Activated naive CD4-positive, alpha-beta T cell treated with anti-CD3 and anti-CD28 coated beads, Interleukin-2, amount 50 U/mL, for 24 hours (primary cell): ENCODE measurements at regions not wholly inside any gene's neighbourhood (a gene's known extent, or its start where the extent isn't known, plus 50 kb on each side); places are given as distances from the start of the nearest gene placed in this dataset.

Experiments
- H3K27ac Mint-ChIP-seq: one replicate; pipeline ENCODE4 v1.8.0; 2021; ENCODE audit warnings: mild to moderate bottlenecking, mixed read lengths
- H3K27me3 Mint-ChIP-seq: one replicate; pipeline ENCODE4 v1.8.0; 2021; ENCODE audit warnings: mixed read lengths
- H3K36me3 Mint-ChIP-seq: one replicate; pipeline ENCODE4 v1.8.0; 2021; ENCODE audit warnings: mixed read lengths
- H3K4me1 Mint-ChIP-seq: one replicate; pipeline ENCODE4 v1.8.0; 2021; ENCODE audit warnings: mixed read lengths
- H3K4me3 Mint-ChIP-seq: one replicate; pipeline ENCODE4 v1.8.0; 2021; ENCODE audit warnings: mild to moderate bottlenecking, mixed read lengths
- H3K9me3 Mint-ChIP-seq: one replicate; pipeline ENCODE4 v1.8.0; 2021; ENCODE audit warnings: mixed read lengths

DNA sequence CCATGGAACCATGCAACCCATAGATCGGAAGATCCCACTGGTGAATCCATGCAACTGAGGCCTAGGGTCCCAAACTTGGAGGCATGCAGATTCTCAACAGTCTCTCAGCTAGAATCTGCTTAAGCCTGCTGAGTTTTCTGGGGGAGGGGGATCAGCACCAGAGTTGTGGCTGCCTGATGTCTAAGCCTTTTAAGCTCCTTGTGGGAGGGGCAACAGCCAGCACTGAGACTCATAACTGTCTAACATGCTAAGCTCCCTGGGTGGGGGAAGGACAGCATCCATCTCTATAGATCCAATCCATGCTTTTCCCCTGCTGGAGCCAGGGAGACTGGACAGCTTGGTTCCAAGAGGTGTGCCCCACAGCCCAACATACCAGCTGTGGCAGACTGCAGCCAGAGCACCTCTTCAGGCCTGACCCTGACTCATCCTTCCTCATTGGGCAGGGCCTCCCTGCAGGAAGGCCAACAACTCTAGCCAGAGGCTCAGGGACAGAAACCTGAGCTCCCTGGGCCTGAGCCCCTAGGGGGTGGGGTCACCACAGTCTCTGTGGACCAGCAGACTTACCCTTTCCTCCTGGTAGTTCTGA is 300.1 kb upstream of the SLC7A11 start:
- H3K4me3 Mint-ChIP-seq: no peak overlapping the region

DNA sequence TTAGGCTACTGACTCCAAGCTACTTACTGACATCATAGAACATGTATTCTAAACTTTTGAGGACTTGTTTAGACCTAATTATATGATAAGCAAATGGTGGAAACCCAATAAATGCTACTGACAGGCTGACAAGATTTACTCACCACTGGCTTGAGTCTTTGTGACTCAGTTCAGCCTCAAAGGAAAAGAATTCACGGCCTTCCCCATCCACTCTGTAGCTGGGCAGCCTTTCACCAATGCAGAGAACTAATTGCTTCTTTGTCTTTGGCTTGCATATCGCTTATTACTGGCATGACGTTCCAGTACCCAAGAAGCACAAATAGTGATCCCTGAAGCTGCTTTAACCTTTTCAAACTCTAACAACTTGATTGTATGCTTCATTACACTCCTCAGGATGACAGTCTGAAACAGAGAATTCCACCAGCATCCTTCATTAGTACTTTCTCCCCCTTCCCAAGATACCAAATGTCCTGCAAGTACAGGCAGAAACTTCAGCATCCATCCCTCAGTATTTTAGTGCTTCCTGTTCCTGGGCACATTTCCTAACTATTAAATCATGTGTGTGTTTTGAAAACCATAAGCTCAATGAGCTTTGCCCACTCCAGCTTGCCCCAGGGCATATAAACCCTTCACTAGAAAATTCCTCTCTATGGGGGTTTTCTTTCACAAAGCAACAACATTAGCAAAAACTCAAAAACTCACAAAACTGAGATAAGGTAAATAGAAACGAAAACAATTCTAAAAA is 298.1 kb upstream of the SLC7A11 start:
- H3K4me1 Mint-ChIP-seq: no peaks in the 10 kb centered on the region
- no peak overlapping the region for H3K27ac Mint-ChIP-seq
- H3K4me3 Mint-ChIP-seq: no peak overlapping the region
- no peaks in the 10 kb centered on the region for H3K27me3 Mint-ChIP-seq
- peaks cover 16% of the 10 kb centered on the region for H3K9me3 Mint-ChIP-seq
- H3K36me3 Mint-ChIP-seq: no peaks in the 10 kb centered on the region

More for the DNA sequence above, 300.1 kb upstream of the SLC7A11 start:
- H3K27ac Mint-ChIP-seq: no peak overlapping the region
- no peaks in the 10 kb centered on the region for H3K4me1 Mint-ChIP-seq
- H3K9me3 Mint-ChIP-seq: peaks cover 11% of the 10 kb centered on the region
- no peaks in the 10 kb centered on the region for H3K27me3 Mint-ChIP-seq
- H3K36me3 Mint-ChIP-seq: no peaks in the 10 kb centered on the region

DNA sequence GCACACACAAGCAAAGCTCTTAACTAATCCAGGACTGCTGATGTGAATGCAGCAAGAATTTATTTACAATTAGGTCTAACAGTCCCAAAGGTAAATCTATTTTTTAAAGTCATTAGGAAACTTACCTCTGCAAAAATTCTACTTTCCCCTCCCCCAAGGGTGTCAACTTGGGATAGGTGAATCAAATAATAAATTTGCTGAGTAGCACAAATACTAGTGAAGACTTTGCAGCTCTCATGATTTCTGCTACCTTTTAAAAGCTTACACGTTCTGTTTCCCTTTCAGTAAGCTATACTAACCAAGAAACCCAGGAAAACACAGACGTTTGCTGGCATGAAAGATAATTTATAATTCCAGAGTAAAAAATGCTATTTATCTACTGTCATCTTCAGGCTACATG is 296.6 kb upstream of the SLC7A11 start:
- Mint-ChIP-seq H3K4me1 (no peaks in the 10 kb centered on the region), H3K27ac (no peak overlapping the region), H3K4me3 (no peak overlapping the region), H3K9me3 (peaks cover 13% of the 10 kb centered on the region), H3K27me3 (no peaks in the 10 kb centered on the region), H3K36me3 (no peaks in the 10 kb centered on the region)

DNA sequence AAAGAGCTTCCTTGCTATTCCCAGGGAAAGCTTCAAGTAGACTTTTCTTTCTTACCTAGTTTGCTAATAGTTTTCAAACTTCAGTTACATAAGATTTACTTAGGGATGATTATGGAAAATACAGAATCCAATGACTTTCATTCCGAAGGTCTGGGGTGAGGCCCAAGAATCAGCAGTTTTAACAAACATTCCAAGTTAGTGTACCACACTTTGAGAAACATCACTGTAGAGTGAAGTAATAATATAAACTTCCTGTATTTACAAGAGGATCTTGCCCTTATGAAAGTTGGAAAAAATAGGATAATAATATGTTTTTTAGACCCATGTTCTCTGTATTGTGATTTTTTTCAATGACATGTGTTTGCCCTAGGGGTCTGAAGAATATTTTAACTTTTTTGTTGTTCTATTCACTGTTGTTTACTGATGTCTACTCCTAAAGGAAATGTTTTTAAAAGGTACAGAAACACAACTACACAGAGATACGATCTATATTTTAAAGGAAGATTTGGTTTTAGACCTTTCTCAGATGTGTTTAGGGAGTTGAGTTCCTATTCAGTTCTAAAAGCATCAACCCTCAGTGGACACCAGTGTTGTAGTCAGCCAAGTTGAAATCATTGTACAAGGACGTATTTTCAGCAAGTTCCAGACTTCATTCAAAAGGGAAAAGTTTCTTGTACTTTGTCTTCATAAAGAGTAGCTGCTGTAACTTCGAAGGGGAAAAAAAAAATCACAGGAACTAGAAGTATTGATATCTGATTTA is 295.8 kb upstream of the SLC7A11 start:
- H3K4me3 Mint-ChIP-seq: no peak overlapping the region
- peaks cover 16% of the 10 kb centered on the region for H3K9me3 Mint-ChIP-seq
- H3K27ac Mint-ChIP-seq: no peak overlapping the region
- no peaks in the 10 kb centered on the region for H3K27me3 Mint-ChIP-seq
- no peaks in the 10 kb centered on the region for H3K36me3 Mint-ChIP-seq
- no peaks in the 10 kb centered on the region for H3K4me1 Mint-ChIP-seq

DNA sequence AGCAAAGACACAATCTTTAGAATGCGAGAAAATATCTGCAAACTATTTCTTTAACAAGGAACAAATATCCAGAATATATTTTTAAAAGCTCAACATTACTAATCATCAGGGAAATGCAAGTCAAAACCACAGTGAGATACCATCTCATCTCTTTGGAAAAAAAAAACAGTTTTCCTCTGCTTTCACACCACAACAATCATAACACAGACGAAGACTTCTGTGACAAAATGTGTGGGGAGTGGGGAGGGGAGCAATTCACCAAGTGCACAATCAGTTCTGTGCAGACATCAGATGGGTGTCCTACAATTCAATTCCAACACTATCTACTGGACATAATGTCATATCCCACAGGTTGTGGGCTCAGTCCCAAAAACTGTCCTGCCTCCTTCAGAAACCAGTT is 293.2 kb upstream of the SLC7A11 start:
- H3K36me3 Mint-ChIP-seq: peaks cover 1% of the 10 kb centered on the region
- H3K27ac Mint-ChIP-seq: no peak overlapping the region
- H3K9me3 Mint-ChIP-seq: peaks cover 27% of the 10 kb centered on the region
- H3K27me3 Mint-ChIP-seq: no peaks in the 10 kb centered on the region
- H3K4me1 Mint-ChIP-seq: no peaks in the 10 kb centered on the region
- H3K4me3 Mint-ChIP-seq: no peak overlapping the region

DNA sequence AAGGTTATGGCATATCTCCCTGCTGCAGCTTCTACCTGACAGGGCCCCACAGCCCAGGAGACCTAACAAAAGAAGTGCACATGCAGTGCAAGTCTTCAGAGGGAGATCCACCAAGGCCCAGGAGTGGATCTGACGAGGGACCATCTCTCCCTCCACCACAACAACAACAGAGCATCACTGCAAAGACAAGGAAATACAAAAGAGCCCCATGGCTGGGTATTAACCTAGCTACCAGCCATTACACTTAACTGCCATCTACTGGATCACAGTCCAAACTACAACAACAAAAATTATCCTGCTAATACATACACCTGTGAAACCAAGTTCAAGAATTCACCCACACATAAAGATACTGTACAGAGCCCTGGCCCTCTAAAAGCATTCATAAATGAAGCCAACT is 280.2 kb upstream of the SLC7A11 start:
- Mint-ChIP-seq H3K27ac (no peak overlapping the region), H3K27me3 (no peaks in the 10 kb centered on the region), H3K9me3 (peaks cover 16% of the 10 kb centered on the region), H3K4me3 (no peak overlapping the region), H3K4me1 (no peaks in the 10 kb centered on the region), H3K36me3 (no peaks in the 10 kb centered on the region)

DNA sequence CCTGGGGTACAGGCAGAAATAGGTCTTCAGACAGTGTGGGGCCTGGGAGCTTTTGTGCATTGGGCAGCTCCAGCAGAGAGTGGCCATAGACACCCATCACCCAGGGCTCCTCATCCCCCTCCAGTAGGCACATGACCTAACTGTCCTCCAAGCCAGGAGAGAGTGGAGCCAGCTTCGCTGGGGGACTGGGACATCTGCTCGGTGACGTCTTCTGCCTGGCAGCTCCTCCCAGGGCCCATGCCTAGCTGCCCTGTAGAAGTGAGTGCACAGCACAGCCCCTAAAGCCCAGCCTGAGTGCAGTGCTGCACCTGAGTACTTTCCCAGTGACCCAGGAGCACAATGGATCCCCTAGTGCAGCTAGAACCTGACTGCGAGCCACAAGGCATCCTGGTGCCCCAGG is 279.7 kb upstream of the SLC7A11 start:
- no peaks in the 10 kb centered on the region for H3K27me3 Mint-ChIP-seq
- no peaks in the 10 kb centered on the region for H3K4me1 Mint-ChIP-seq
- no peak overlapping the region for H3K4me3 Mint-ChIP-seq
- no peak overlapping the region for H3K27ac Mint-ChIP-seq
- H3K9me3 Mint-ChIP-seq: peaks cover 16% of the 10 kb centered on the region
- no peaks in the 10 kb centered on the region for H3K36me3 Mint-ChIP-seq

DNA sequence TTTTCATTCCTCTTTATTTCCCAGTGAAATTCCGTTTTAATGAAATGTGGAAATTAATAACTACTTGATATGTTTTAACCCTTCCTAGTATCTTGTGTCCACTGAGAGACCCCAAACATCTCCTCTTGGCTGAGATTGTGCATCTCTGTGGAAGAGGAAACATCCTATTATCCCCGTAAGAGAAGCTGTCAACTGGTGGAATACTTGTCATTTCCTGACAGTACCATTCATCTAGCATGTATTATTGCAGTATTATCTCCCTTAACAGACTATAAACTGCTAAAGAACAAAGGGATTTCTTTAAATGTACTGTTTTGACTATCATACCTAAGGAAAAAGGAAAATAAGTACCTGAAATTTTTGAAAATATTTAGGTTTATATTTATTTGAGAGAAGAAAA is 277.3 kb upstream of the SLC7A11 start:
- H3K9me3 Mint-ChIP-seq: peaks cover 8% of the 10 kb centered on the region
- no peaks in the 10 kb centered on the region for H3K27me3 Mint-ChIP-seq
- no peak overlapping the region for H3K4me3 Mint-ChIP-seq
- H3K27ac Mint-ChIP-seq: no peak overlapping the region
- no peaks in the 10 kb centered on the region for H3K36me3 Mint-ChIP-seq
- no peaks in the 10 kb centered on the region for H3K4me1 Mint-ChIP-seq

DNA sequence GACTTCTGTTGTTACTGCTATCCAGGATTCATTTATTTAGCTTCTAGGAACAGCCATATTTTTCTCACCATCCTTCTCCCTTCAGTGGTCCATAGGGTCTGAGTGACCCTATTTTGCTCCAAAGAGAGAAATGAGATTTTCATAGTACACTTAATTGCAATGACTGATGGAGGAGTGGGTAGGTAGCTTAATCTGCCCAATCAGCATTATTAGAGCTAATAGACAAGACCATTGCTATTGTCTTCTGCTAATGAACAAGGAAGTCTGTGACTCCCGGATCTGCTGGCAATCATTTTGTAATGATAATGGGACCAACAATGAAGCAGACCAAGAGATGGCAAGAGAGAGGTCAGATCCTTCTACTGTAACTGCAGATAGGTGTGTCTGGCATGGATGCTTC is 271.4 kb upstream of the SLC7A11 start:
- H3K4me1 Mint-ChIP-seq: no peaks in the 10 kb centered on the region

DNA sequence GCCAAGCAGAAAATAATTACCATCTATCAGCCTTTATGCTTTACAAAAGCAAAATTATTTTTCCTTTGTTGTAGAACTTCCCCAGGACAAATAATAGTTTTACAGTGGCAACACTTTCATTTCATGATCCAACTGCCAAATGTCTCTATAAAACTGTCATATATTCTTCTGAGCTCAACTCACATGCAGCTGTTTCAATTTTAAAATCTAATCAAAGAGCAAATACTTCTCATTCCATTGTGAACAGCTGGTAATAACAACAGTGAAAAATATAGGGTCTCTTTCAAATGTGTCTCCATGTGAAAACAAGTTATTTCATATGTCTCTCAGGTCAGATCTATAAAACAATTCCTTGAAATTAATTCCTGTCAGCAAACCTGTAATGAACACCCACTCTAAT is 270.6 kb upstream of the SLC7A11 start:
- Mint-ChIP-seq H3K27me3 (no peaks in the 10 kb centered on the region), H3K27ac (no peak overlapping the region), H3K36me3 (no peaks in the 10 kb centered on the region), H3K9me3 (no peaks in the 10 kb centered on the region), H3K4me1 (no peaks in the 10 kb centered on the region), H3K4me3 (no peak overlapping the region)

More for the DNA sequence above, 271.4 kb upstream of the SLC7A11 start:
- H3K4me3 Mint-ChIP-seq: no peak overlapping the region
- peaks cover under 1% of the 10 kb centered on the region for H3K9me3 Mint-ChIP-seq
- H3K27ac Mint-ChIP-seq: no peak overlapping the region
- no peaks in the 10 kb centered on the region for H3K36me3 Mint-ChIP-seq
- H3K27me3 Mint-ChIP-seq: no peaks in the 10 kb centered on the region

DNA sequence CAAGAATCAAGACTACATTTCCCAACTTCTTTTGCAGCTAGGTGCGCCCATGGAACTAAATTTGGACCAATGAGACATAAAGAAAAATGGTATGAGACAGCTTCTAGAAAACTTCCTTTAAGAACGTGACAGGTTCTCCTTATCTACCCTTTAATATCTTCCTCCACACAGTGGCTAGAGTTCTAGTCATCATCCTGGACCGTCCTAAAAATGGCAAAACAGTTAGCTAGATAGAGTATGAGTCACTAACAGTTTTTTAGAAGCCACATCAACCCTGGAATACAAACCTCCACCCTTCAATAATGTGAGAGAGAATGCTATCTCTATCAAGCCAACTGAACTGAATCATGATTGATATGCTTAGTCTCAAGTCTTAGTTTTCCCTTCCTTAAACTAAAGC is 267.9 kb upstream of the SLC7A11 start:
- Mint-ChIP-seq H3K4me1 (no peaks in the 10 kb centered on the region), H3K4me3 (no peak overlapping the region), H3K36me3 (no peaks in the 10 kb centered on the region), H3K27ac (no peak overlapping the region), H3K9me3 (peaks cover 7% of the 10 kb centered on the region), H3K27me3 (no peaks in the 10 kb centered on the region)

DNA sequence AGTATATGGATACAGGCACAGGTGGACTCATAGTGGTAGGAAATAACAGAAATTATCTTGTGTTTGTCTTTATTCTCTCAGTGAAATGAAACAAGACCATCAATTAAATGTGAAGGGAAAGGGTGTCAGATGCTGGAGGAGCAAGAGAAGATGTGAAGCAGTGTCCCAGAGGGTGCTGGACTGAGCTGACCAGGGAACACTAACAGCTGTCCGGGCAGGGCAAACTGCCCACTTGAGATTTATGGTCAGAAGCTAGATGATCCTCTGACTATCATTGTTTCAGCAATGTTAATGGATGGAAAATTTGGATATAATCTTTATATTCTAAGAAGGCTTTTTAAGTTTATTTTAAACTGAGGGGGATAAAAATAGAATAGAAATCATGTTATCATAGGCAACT is 267.2 kb upstream of the SLC7A11 start:
- no peak overlapping the region for H3K4me3 Mint-ChIP-seq
- H3K27ac Mint-ChIP-seq: no peak overlapping the region
- no peaks in the 10 kb centered on the region for H3K4me1 Mint-ChIP-seq
- H3K9me3 Mint-ChIP-seq: peaks cover 7% of the 10 kb centered on the region
- no peaks in the 10 kb centered on the region for H3K27me3 Mint-ChIP-seq
- no peaks in the 10 kb centered on the region for H3K36me3 Mint-ChIP-seq

DNA sequence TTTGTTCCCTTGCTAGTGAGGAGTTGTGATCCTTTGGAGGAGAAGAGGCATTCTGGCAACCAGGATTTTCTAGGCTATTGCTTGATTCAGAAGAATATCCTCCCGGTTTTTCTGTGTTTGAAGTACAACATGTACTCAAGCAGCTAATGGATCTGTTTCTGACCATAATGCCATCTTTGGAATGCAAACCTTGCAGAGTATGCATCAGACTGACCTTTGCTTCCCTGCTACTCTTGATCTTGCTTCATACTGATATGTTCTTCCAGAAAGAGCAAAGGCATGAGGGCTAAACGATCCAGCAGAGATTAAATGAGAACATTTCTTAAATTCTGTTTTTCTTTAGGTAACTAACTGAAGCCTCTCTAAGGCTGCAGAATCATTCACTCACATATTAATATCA is 265.4 kb upstream of the SLC7A11 start:
- H3K9me3 Mint-ChIP-seq: peaks cover 7% of the 10 kb centered on the region
- H3K4me1 Mint-ChIP-seq: no peaks in the 10 kb centered on the region
- H3K27me3 Mint-ChIP-seq: no peaks in the 10 kb centered on the region
- no peak overlapping the region for H3K27ac Mint-ChIP-seq
- no peak overlapping the region for H3K4me3 Mint-ChIP-seq
- H3K36me3 Mint-ChIP-seq: no peaks in the 10 kb centered on the region

DNA sequence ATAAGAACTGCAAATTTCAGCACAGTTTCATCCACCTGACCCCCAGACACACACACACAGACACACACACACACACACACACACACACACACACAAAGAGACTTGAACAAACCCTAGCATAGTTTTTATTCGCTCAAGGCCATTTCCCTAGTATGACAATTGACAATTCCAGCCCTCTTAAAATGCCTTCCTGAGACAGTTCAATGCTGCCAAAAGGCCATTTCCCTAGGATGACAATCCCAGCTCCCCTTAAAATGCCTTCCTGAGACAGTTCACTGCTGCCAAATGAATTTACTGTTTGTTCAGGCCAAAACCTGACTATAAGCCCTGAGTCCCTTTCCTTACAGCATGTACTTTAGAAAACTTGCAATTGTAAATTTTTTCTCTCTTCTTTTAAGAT is 259.5 kb upstream of the SLC7A11 start:
- Mint-ChIP-seq H3K4me3 (no peak overlapping the region), H3K4me1 (no peaks in the 10 kb centered on the region), H3K27ac (no peak overlapping the region), H3K9me3 (peaks cover 14% of the 10 kb centered on the region), H3K27me3 (no peaks in the 10 kb centered on the region), H3K36me3 (no peaks in the 10 kb centered on the region)

DNA sequence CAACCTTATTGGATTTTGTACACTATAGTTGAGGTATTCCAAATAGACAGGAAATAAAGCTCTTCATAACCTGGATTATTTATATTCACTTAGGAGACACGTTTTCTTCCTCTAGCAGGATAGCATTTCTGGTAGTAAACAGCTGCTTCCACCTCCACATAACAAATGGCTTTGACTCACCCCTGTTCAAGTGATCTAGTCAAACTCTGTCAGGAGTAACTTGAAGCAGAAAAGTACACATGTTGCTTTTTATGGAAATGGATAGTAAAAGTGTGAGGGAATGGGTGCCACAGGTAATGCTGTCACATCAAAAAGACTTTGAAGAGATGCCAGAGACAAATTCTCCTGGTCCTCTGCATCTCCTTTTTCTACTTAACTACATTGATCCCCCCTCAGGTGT is 258.7 kb upstream of the SLC7A11 start:
- H3K9me3 Mint-ChIP-seq: peaks cover 14% of the 10 kb centered on the region
- no peak overlapping the region for H3K27ac Mint-ChIP-seq
- H3K36me3 Mint-ChIP-seq: no peaks in the 10 kb centered on the region
- no peaks in the 10 kb centered on the region for H3K4me1 Mint-ChIP-seq
- no peaks in the 10 kb centered on the region for H3K27me3 Mint-ChIP-seq
- no peak overlapping the region for H3K4me3 Mint-ChIP-seq

DNA sequence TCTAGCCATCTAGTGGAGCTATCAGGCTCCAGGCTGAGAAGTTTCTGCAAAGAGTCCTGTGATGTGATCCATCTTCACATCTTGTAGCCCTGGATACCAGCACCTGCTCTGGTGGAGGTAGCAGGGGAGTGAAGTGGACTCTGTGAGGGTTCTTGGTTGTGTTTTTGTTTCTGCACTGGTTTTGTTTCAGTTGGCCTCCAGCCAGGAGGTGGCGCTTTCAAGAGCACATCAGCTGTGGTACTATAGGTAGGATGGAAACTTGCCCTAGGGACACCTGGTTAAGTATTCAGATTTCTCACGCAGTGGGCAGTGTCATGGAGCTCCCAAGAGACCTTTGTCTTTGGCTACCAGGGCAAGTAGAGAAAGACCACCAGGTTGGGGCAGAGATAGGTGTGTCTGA is 257.5 kb upstream of the SLC7A11 start:
- no peak overlapping the region for H3K27ac Mint-ChIP-seq

More for the DNA sequence above, 257.5 kb upstream of the SLC7A11 start:
- no peak overlapping the region for H3K4me3 Mint-ChIP-seq
- H3K4me1 Mint-ChIP-seq: no peaks in the 10 kb centered on the region
- peaks cover 7% of the 10 kb centered on the region for H3K9me3 Mint-ChIP-seq
- no peaks in the 10 kb centered on the region for H3K36me3 Mint-ChIP-seq
- no peaks in the 10 kb centered on the region for H3K27me3 Mint-ChIP-seq
